ENCODE measurements at regions not wholly inside any gene's neighbourhood (a gene's known extent, or its start where the extent isn't known, plus 50 kb on each side); places are given as distances from the start of the nearest gene placed in this dataset.

DNA sequence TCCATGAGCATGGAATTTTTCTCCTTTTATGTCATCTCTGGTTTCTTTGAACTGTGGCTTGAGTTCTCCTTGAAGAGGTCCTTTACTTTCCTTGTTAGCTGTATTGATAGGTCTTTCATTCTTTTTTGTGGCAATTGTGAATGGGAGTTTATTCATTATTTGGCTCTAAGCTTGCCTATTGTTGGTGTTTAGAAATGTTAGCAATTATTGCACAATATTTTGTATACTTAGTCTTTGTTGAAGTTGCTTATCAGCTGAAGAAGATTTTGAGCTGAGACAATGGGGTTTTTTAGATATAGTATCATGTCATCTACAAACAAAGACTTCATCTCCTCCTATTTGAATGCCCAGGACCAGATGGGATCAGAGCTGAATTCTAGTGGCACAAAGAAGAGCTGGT, 1143.8 kb downstream of the XPNPEP1 start:
- TF ChIP-seq, protein P1, sequence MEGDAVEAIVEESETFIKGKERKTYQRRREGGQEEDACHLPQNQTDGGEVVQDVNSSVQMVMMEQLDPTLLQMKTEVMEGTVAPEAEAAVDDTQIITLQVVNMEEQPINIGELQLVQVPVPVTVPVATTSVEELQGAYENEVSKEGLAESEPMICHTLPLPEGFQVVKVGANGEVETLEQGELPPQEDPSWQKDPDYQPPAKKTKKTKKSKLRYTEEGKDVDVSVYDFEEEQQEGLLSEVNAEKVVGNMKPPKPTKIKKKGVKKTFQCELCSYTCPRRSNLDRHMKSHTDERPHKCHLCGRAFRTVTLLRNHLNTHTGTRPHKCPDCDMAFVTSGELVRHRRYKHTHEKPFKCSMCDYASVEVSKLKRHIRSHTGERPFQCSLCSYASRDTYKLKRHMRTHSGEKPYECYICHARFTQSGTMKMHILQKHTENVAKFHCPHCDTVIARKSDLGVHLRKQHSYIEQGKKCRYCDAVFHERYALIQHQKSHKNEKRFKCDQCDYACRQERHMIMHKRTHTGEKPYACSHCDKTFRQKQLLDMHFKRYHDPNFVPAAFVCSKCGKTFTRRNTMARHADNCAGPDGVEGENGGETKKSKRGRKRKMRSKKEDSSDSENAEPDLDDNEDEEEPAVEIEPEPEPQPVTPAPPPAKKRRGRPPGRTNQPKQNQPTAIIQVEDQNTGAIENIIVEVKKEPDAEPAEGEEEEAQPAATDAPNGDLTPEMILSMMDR (IDR thresholded peaks at IDR 0.05), result no peak
- TF ChIP-seq EZH2 (IDR thresholded peaks at IDR 0.05; ENCODE audit: borderline replicate concordance, insufficient read depth, low read depth, low read length, poor library complexity, severe bottlenecking), result no peak

Data from B cell (primary cell).